Neural cell (in vitro differentiated cells): ENCODE measurements at regions not wholly inside any gene's neighbourhood (a gene's known extent, or its start where the extent isn't known, plus 50 kb on each side); places are given as distances from the start of the nearest gene placed in this dataset.

ENCODE experiments used
- H2AFZ ChIP-seq: fragments of 200-600, 300-800 bp; sonication (generic), shearing (Covaris generic); 2 replicates; pipeline ENCODE4 v1.6.0; 2014; ENCODE audit warnings: low read depth, mild to moderate bottlenecking, antibody characterized with exemption, low read length, moderate library complexity
- H3F3A ChIP-seq: fragments of 200-600 bp; shearing (Covaris generic); 2 replicates; pipeline ENCODE4 v1.6.1; 2016; ENCODE audit warnings: mild to moderate bottlenecking, moderate library complexity, mixed read lengths, antibody characterized with exemption, low read length; ENCODE audit not compliant: insufficient read depth, poor library complexity, severe bottlenecking
- H3K27ac ChIP-seq: fragments of 200-600, 300-800 bp; sonication (generic), shearing (Covaris generic); 2 replicates; pipeline ENCODE4 v1.5.1; 2014; ENCODE audit warnings: mild to moderate bottlenecking, low read length, moderate library complexity
- H3K27me3 ChIP-seq: fragments of 300-800, 200-600 bp; sonication (generic), shearing (Covaris generic); 2 replicates; pipeline ENCODE4 v1.6.0; 2014; ENCODE audit warnings: mild to moderate bottlenecking, low read depth, low read length, moderate library complexity; ENCODE audit not compliant: insufficient read depth
- H3K36me3 ChIP-seq: fragments of 300-800, 200-600 bp; sonication (generic), shearing (Covaris generic); 2 replicates; pipeline ENCODE4 v1.5.1; 2014; ENCODE audit warnings: mild to moderate bottlenecking, antibody characterized with exemption, low read length, moderate library complexity; ENCODE audit not compliant: insufficient read depth
- H3K4me2 ChIP-seq: fragments of 300-800, 200-600 bp; sonication (generic), shearing (Covaris generic); 2 replicates; pipeline ENCODE4 v1.6.0; 2014; ENCODE audit warnings: mild to moderate bottlenecking, low read length
- H3K4me3 ChIP-seq: fragments of 300-800, 200-600 bp; sonication (generic), shearing (Covaris generic); 2 replicates; pipeline ENCODE4 v1.5.1; 2014; ENCODE audit warnings: mild to moderate bottlenecking, low read length, moderate library complexity
- H3K79me2 ChIP-seq: fragments of 200-600 bp; shearing (Covaris generic); replicated peaks from 2 replicates; pipeline ENCODE4 v1.6.0; 2014; ENCODE audit warnings: mild to moderate bottlenecking, low read length, moderate library complexity; ENCODE audit not compliant: insufficient read depth
- H3K9ac ChIP-seq: fragments of 300-800, 200-600 bp; sonication (generic), shearing (Covaris generic); 2 replicates; pipeline ENCODE4 v1.6.1; 2016; ENCODE audit warnings: mild to moderate bottlenecking, low read length, mixed read lengths
- H3K9me2 ChIP-seq: fragments of 200-600 bp; shearing (Covaris generic); 2 replicates; pipeline ENCODE4 v1.6.1; 2016; ENCODE audit warnings: mild to moderate bottlenecking, low read length, mixed read lengths; ENCODE audit not compliant: insufficient read depth
- H3K9me3 ChIP-seq: fragments of 200-600, 300-800 bp; sonication (generic), shearing (Covaris generic); 2 replicates; pipeline ENCODE4 v1.6.1; 2016; ENCODE audit warnings: mild to moderate bottlenecking, mixed run types, low read length, moderate library complexity, mixed read lengths
- H4K20me1 ChIP-seq: fragments of 200-600 bp; shearing (Covaris generic); 2 replicates; pipeline ENCODE4 v1.6.1; 2016; ENCODE audit warnings: mild to moderate bottlenecking, mixed run types; ENCODE audit not compliant: insufficient read depth
- EP300 ChIP-seq: fragments of 450-650 bp; conservative IDR thresholded peaks from 2 replicates; pipeline ENCODE4 v1.6.1; 2014; ENCODE audit warnings: antibody characterized with exemption, mild to moderate bottlenecking, moderate library complexity; ENCODE audit not compliant: poor library complexity, severe bottlenecking
- EZH2 ChIP-seq: fragments of 200-600, 300-800 bp; shearing (Covaris generic), sonication (generic); IDR thresholded peaks from 2 replicates; pipeline ENCODE4 v1.6.1; 2014; ENCODE audit warnings: antibody characterized with exemption, low read length, borderline replicate concordance, mild to moderate bottlenecking; ENCODE audit not compliant: insufficient read depth, poor library complexity, severe bottlenecking
- MXI1 ChIP-seq: fragments of 450-650 bp; conservative IDR thresholded peaks from 2 replicates; pipeline ENCODE4 v1.6.1; 2014; ENCODE audit warnings: antibody characterized with exemption, mild to moderate bottlenecking; ENCODE audit not compliant: poor library complexity, severe bottlenecking
- POLR2AphosphoS5 ChIP-seq: IDR thresholded peaks from 2 replicates; pipeline ENCODE4 v1.6.1; 2012
- RAD21 ChIP-seq: fragments of 450-650 bp; conservative IDR thresholded peaks from 2 replicates; pipeline ENCODE4 v1.6.1; 2014; ENCODE audit warnings: antibody characterized with exemption, mild to moderate bottlenecking, moderate library complexity
- SMC3 ChIP-seq: fragments of 450-650 bp; conservative IDR thresholded peaks from 2 replicates; pipeline ENCODE4 v1.6.1; 2014; ENCODE audit warnings: antibody characterized with exemption, mild to moderate bottlenecking, moderate library complexity; ENCODE audit not compliant: poor library complexity
- TAF1 ChIP-seq: IDR thresholded peaks from 2 replicates; pipeline ENCODE4 v1.6.1; 2012; ENCODE audit warnings: low read depth
- TF ChIP-seq, protein P1 (sequence below): fragments of 450-650 bp; IDR thresholded peaks from 2 replicates; pipeline ENCODE4 v1.5.1; 2014; ENCODE audit warnings: antibody characterized with exemption, mild to moderate bottlenecking, moderate library complexity; ENCODE audit not compliant: poor library complexity, severe bottlenecking
- TF ChIP-seq, protein P2 (sequence below): IDR thresholded peaks from 2 replicates; pipeline ENCODE4 v1.6.1; 2012; ENCODE audit warnings: borderline replicate concordance

DNA sequence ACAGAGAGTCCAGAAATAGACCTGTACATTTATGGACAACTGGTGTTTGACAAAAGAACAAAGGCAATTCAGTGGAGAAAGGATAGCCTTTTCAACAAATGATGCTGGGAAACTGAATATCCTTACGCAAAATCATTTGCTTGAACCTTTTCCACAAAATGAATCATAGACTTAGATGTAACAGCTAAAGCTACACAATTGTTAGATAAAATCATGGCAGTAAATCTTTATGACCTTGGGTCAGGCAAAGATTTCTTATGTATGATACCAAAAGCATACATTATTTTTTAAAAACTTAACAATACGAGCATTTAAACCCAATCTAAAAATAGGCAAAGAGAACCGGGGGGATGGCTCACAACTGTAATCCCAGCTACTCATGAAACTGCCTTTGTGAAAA lies 73.5 kb upstream of the DST start:
- Histone ChIP-seq H3F3A (no peaks in the 10 kb centered on the region), H3K9me3 (no peaks in the 10 kb centered on the region), H3K4me3 (no peak overlapping the region), H3K79me2 (peaks cover 19% of the 10 kb centered on the region), H3K9ac (no peak overlapping the region), H3K27ac (no peak overlapping the region), H3K4me2 (no peak overlapping the region), H4K20me1 (no peaks in the 10 kb centered on the region), H3K36me3 (no peaks in the 10 kb centered on the region), H3K9me2 (no peaks in the 10 kb centered on the region), H2AFZ (no peak overlapping the region), H3K27me3 (no peaks in the 10 kb centered on the region)
- TF ChIP-seq, protein P1, sequence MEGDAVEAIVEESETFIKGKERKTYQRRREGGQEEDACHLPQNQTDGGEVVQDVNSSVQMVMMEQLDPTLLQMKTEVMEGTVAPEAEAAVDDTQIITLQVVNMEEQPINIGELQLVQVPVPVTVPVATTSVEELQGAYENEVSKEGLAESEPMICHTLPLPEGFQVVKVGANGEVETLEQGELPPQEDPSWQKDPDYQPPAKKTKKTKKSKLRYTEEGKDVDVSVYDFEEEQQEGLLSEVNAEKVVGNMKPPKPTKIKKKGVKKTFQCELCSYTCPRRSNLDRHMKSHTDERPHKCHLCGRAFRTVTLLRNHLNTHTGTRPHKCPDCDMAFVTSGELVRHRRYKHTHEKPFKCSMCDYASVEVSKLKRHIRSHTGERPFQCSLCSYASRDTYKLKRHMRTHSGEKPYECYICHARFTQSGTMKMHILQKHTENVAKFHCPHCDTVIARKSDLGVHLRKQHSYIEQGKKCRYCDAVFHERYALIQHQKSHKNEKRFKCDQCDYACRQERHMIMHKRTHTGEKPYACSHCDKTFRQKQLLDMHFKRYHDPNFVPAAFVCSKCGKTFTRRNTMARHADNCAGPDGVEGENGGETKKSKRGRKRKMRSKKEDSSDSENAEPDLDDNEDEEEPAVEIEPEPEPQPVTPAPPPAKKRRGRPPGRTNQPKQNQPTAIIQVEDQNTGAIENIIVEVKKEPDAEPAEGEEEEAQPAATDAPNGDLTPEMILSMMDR: no peak
- TF ChIP-seq, protein P2, sequence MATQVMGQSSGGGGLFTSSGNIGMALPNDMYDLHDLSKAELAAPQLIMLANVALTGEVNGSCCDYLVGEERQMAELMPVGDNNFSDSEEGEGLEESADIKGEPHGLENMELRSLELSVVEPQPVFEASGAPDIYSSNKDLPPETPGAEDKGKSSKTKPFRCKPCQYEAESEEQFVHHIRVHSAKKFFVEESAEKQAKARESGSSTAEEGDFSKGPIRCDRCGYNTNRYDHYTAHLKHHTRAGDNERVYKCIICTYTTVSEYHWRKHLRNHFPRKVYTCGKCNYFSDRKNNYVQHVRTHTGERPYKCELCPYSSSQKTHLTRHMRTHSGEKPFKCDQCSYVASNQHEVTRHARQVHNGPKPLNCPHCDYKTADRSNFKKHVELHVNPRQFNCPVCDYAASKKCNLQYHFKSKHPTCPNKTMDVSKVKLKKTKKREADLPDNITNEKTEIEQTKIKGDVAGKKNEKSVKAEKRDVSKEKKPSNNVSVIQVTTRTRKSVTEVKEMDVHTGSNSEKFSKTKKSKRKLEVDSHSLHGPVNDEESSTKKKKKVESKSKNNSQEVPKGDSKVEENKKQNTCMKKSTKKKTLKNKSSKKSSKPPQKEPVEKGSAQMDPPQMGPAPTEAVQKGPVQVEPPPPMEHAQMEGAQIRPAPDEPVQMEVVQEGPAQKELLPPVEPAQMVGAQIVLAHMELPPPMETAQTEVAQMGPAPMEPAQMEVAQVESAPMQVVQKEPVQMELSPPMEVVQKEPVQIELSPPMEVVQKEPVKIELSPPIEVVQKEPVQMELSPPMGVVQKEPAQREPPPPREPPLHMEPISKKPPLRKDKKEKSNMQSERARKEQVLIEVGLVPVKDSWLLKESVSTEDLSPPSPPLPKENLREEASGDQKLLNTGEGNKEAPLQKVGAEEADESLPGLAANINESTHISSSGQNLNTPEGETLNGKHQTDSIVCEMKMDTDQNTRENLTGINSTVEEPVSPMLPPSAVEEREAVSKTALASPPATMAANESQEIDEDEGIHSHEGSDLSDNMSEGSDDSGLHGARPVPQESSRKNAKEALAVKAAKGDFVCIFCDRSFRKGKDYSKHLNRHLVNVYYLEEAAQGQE: no peak
- TF ChIP-seq MXI1 (no peak), RAD21 (no peak), EZH2 (no peak), TAF1 (no peak), SMC3 (no peak), EP300 (no peak), POLR2AphosphoS5 (no peak)

DNA sequence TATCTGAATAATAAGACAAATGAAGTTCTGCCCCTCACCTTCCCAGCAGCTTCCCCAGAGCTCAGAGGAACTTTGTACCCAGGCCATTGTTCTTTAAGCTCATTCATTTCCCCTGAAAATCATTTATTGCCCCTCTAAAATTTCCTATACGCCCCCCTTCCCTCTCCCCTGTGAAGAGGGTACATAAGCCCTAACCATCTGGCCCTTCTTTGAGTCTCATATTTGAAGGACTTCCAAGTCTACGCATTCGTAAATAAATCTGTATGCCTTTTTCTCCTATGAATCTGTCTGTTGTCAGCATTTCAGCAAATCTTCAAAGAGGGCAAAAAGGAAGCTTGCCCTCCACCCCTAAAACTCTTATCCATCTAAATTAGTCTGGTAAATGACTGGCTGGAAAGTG lies 73.1 kb upstream of the DST start:
- no peaks in the 10 kb centered on the region for H3F3A ChIP-seq
- no peaks in the 10 kb centered on the region for H3K9me3 ChIP-seq
- H3K4me2 ChIP-seq: no peak overlapping the region
- TF ChIP-seq, protein P1: no peak
- TF ChIP-seq POLR2AphosphoS5 (no peak), MXI1 (no peak), EZH2 (no peak), TAF1 (no peak), RAD21 (no peak), EP300 (no peak), SMC3 (no peak)
- TF ChIP-seq, protein P2: no peak
- H4K20me1 ChIP-seq: no peaks in the 10 kb centered on the region
- H3K27ac ChIP-seq: no peak overlapping the region
- H3K4me3 ChIP-seq: no peak overlapping the region
- H3K79me2 ChIP-seq: peaks cover 19% of the 10 kb centered on the region
- no peaks in the 10 kb centered on the region for H3K27me3 ChIP-seq
- H3K9me2 ChIP-seq: no peaks in the 10 kb centered on the region
- H3K36me3 ChIP-seq: no peaks in the 10 kb centered on the region
- H2AFZ ChIP-seq: no peak overlapping the region
- no peak overlapping the region for H3K9ac ChIP-seq
